ENCODE measurements at regions not wholly inside any gene's neighbourhood (a gene's known extent, or its start where the extent isn't known, plus 50 kb on each side); places are given as distances from the start of the nearest gene placed in this dataset.

- TF ChIP-seq, protein P1, sequence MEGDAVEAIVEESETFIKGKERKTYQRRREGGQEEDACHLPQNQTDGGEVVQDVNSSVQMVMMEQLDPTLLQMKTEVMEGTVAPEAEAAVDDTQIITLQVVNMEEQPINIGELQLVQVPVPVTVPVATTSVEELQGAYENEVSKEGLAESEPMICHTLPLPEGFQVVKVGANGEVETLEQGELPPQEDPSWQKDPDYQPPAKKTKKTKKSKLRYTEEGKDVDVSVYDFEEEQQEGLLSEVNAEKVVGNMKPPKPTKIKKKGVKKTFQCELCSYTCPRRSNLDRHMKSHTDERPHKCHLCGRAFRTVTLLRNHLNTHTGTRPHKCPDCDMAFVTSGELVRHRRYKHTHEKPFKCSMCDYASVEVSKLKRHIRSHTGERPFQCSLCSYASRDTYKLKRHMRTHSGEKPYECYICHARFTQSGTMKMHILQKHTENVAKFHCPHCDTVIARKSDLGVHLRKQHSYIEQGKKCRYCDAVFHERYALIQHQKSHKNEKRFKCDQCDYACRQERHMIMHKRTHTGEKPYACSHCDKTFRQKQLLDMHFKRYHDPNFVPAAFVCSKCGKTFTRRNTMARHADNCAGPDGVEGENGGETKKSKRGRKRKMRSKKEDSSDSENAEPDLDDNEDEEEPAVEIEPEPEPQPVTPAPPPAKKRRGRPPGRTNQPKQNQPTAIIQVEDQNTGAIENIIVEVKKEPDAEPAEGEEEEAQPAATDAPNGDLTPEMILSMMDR (IDR thresholded peaks at IDR 0.05) = no peak
- no peak for TF ChIP-seq ZFX (IDR thresholded peaks at IDR 0.05; ENCODE audit: borderline replicate concordance)
Measured at GRCh38 chr21:38878379-38879179, 72.8 kb downstream of the ETS2 start.

Data from 22Rv1 (cell line).